Embryonic facial prominence (tissue), 1 donor: ENCODE measurements at regions not wholly inside any gene's neighbourhood (a gene's known extent, or its start where the extent isn't known, plus 50 kb on each side); places are given as distances from the start of the nearest gene placed in this dataset.

ENCODE experiments used
- DNase-seq: peaks from one replicate; pipeline ENCODE4 v3.0.0-alpha.2; 2016; ENCODE audit errors: extremely low spot score

DNA sequence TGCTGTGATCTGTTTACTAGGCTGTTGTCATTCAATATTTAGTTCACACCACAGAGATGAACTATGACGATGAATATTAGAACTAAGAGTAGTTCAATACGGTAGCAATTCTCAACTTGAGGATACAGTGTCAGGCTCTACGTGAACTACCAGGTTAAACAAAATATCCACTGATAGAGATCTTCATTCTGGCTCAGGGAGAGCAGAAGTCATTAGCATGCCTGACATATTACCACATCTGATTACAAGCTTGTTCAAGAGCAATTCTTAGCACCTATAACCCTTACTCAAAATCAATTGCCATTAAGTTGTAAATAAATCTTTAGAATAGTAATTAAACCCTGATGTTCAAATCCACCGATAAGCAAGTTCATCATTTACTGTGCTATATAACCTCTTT is 207.2 kb downstream of the CHRM3 start:
- no peak for DNase-seq

DNA sequence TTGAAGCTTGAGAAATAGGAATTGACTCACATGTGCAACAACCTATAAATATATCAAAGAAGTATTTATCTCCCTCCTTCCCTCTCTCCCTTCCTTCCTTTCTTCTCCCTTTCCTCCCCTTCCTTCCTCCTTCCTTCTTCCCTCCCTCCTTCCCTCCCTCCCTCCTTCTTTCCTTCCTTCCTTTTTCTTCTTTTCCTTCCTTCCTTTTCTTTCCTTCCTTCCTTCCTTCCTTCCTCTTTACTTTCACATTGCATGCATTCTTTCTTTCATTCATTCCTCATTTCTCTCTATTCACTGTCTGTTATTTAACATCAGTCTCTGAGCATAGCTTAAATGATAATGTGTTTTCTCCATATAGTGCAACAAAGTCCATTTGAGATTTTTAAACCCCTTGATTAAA is 214.2 kb downstream of the CHRM3 start:
- DNase-seq = no peak

DNA sequence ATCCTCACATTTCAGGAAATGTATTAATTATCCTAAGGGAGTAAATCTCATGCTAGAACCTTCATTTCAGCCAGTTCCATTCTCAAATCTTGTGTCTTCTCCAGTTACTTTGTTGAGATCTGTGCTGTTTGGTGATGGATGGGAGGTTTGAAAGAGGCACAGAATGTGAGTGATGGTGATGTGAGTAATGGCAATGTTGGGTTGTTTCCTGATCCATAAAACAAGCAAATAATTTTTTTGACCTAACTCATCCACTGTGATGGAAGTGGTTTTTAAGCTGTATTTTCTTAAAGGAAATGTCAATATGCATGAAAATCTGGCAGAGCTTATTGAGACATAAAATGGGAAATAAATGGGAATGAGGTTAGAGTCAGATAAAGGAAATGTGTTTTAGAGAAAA is 214.7 kb downstream of the CHRM3 start:
- DNase-seq = no peak

DNA sequence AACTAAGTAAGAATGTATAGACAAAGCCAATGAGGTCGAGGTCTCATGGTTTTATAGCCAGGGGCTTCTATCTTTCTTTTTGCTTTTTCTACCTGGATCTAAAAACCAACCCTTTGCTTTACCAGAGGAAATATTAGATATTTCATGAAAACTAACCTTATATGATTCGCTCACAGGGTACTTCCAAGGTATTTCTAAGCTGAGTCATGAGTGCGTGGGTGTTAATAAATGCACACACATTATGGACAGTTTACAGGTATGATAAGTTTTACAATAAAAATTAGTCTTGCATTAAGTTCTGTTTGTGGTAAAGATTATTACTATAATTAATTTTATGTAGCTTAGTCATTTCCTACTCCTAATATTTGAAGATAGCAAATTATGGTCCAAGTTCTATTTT is 217.2 kb downstream of the CHRM3 start:
- no peak for DNase-seq

DNA sequence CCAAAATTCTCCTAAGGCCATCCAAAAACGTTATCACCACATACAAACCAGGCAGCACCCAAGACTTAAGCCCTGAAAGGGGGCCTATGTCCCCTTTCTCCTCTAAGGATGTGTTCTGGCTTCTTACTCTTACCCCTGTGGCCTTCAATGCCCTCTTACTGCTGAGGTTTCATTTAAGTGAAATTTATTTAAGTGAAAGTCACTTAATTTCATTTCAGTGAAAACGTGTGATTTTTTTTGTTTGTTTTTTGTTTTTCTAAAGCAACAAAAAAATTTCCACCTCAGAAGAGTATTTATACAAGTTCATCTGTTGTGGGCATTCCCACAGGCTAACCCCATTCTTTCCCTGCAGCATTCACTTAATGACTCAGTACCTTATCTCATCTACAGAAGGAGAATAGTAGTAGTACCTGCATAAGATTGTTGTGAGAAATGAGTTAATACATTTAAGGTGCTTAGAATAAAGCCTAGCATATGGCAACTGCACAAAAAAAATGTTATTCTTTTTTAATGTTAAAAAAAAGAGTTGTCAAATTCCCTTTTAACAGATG is 220.6 kb downstream of the CHRM3 start:
- DNase-seq = no peak

DNA sequence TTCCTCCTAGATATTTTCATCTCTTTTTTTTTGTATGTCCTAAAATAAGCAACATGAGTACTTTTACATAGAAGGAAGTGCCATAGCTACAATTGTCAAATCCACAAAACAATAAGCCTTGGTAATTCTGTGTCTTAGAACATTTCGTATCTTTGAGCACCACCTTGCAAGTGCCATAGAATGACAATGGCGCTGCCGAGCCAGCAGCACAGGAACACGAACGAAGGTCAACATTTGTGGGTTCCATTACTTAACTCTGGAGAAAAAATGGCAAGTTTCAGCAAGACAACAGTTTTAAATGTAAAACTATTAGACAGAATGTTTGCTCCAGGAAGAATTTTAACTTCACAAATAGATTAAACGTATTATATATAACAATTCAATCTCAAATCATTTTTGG is 222.1 kb downstream of the CHRM3 start:
- DNase-seq = no peak

DNA sequence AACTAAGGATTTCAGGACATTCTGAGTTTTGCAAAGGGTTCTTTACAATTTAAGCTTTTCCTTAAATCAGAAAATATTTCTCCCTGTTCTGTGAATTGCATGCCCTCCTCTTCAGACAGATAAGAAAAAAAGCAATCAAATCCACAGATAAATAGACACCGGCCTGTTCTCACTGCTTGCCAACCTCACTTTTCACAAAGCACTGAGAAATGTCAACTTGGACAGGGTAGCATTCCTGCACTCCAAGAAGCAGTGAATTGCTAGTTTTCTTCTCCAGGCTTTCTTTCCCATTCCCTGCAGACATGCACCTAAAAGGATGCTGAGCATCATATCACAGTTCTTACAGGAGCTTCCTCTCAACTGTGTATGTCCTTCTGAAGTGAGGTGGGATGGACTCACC is 226.0 kb downstream of the CHRM3 start:
- DNase-seq = no peak

DNA sequence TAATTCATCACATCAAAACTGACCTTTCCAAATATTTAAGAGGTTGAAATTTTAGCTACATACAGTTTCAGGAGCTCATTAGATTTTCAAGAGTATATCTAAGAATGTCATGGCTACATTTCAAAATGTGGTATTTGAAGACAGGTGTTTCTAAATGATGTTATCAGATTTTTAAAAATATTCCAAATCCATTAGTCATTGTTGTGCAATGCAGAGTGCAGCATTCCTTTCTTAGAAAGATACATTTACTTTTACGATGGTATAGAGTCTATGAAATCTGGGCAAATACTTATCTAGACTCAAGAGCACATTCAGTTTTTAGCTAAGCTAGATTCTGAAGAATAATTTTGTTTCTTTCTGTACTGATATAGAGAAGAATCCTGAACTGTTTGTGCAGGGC is 230.3 kb downstream of the CHRM3 start:
- no peak for DNase-seq

DNA sequence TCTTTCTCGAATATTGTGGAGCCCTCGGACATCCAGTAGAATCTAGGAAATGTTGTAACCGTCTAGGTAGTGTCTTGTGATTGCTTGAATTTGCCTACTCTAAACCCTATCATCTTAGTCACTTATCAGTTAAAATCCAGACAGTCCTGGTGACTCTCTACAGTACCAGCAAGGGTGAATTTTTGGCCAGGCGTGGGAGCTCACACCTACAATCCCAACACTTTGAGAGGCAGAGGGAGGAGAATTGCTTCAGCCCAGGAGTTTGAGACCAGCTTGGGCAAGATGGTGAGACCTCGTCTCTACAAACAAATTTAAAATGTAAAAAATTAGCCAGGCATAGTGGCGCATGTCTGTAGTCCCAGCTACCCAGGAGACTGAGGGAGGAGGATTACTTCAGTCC is 230.9 kb downstream of the CHRM3 start:
- DNase-seq = no peak

DNA sequence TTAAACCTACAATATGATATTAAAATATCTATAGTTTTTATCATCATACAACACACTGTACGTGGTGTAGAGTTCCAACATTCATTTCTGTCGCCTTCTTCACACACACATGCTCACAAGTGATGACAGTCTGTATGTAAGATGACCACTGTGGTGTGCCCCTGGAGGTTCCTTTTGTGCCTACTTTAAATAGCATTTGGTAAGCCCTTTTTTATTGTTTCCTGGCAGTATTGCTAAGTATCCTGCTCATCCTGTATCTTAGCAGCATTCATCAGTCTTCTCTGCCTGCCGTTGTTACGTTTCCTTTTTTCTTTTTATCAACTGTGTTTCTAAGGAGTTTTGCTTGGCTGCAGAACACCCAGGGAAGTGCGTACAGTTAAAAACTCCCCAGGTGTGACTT is 231.4 kb downstream of the CHRM3 start:
- no peak for DNase-seq

DNA sequence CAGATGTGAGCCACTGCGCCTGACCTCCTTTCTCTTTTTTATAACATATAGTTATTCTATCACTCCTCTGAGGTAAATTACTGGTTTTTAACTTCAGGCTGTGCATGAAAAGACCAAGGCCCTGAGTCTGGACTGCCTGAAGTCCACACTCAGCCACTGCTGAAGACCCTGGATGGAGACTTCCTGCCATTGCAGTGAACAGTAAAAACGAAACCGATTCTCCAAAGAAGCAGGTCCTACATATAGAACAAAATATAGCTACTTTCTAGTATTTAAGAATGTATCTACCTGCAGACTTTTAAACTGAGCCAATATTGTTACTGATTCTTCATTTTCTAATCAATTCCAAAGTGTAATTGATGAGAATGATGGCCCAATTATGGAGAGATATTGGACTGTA is 232.8 kb downstream of the CHRM3 start:
- no peak for DNase-seq

DNA sequence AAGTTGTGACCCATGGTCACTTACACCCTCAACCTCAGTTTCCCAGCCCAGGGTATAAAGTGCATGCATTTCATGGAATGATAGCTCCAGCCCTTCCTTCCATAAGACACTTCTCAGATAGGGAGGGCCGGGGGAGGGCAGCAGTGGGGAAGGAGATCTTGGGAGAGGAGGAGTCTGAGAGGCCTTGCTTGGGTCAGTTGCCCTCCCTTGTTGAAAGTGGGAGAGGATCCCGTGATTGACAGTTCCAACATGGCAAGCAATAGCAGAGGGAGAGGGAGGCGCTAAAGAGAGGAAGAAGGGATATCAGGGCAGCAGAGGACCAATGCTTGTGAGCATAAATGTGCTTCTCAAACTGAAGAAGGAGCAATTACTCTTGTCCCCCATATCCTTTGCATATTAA is 244.4 kb downstream of the CHRM3 start:
- no peak for DNase-seq

DNA sequence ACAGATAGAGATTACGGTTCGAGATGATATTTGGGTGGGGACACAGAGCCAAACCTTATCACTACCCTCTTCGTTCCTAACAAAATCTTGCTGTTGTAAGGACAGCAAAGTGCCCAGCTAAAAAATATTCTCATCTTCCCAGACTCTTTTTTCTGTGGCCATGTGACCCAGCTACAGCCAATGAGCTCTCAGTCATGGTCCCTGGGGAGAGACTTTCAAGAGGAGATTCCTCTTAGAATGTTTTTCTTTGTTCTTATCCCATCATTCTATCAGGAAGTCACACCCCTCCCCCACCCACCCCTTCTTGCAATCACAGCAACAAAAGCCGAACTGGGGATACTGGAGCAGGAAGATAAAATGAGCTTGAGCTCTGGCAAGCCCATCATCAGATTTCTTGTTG is 247.1 kb downstream of the CHRM3 start:
- DNase-seq = no peak

DNA sequence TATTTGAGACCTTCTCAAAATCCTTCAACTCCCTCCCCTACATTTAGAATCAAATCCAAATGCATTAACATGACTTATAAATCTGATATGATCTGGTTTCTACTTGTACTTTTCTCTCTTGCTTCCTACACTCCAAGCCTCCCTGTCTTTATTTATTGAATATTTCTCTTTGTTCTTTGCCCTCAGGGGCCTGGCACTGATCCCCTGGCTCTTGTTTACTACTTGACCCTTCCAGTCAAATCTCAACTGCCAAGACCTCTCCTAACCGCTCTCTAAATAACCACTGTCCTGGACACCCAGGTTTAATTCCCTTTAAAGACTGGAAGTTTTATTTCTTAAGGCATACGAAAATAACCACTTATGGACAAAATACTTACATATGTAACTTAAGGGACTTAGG is 248.9 kb downstream of the CHRM3 start:
- DNase-seq = no peak

DNA sequence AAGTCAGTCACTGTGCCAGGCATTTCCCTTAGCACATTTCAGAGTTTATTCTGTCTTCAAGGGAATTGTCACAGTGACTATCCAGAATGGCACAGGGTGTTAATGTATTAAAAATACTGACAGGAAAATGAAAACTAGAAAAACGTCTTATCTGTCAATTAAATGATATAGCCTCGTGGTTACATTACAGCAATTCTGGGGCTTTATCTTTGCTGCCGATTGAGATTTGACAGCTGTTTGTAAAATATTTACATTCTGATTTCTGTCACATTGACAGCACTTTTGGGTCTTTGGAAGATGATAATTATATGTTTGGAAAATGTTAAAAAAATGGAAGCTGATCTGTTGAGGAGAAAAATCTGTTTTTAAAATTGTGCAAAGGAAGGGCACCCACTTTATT is 250.0 kb downstream of the CHRM3 start:
- no peak for DNase-seq

DNA sequence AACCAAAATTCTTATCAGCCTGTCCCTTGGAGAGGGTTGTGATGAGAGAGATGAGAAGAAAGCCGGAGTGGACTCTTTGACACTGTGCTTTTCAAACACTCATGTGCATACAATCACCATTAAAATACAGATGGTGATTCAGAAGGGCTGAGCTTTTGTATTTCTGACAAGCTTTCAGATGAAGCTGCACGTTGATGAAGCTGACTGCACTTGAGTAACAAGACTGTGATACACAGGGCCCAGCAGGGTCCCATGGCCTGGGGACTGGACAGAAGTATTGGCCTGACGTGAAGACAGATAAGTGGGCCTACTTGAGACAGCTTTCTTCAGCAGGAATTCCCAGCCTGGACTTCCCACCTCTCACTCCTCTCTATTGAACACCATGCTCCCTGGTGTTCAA is 258.2 kb downstream of the CHRM3 start:
- no peak for DNase-seq

DNA sequence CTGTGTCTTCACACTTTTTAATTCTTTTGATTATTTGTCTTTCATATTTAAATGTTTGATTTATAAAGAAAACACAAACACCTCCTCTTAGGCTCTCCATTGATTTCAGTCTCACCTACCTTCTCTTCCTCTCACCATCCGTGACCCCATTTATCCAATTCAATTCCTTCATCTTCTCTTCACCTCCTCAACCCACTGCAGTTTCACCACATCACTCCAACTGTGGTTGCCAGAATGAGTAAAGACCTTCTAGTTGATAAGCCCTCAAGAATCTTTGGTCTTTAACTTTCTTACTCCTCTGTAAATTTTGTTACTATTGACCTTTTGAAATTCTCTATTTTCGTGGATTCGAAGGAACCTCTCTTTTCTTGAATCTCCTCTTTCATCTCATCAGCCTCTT is 260.7 kb downstream of the CHRM3 start:
- DNase-seq = no peak

DNA sequence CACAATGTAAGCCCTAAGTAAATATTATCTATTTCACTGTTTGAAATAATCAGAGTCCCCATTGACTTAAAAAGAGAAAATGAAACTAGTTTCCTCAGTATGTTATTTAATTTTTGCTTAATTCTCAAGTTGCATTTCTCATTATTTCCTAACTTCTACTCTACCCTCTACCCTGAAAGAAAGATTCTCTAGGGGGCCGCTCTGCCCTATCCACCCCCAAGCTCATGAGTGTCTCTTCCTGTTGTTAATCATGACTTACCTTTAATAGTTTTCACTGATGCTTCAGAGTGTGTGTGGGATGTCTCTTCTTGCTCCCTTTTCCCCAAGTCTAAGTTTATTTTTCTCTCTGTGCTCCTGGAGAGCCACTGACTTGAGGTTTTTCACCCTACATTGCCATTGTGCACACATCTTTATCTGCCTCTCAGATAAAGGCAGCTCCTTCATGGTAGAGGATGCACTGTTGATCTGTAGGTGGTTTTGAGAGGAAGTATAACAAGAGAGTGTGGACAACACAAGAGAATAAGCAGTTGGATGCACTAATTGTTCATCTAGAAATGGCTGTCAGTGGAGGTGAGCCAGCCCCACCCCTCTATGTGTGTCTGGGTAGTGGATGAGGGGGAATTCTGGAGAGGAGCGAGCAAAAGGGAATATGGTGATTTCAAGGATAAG is 261.7 kb downstream of the CHRM3 start:
- DNase-seq = no peak

DNA sequence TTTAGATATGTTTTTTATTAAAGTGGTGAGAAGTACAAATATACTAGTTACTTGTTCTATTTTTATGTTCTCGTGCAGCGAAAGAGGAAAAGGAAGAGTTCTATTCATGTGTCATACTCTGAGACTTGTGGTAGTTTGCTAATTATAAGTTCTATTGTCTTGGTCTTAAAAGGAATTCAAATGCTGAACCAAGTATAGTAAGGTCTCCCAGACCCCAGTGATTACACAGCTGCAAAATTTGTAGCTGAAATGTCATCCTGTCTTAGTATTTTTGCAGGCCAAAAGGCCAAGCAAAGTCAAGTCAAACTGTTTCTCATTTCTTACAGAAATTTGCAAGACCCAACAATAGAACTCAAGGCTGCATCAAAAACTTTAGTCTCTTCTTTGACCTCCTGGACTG is 268.7 kb downstream of the CHRM3 start:
- no peak for DNase-seq

DNA sequence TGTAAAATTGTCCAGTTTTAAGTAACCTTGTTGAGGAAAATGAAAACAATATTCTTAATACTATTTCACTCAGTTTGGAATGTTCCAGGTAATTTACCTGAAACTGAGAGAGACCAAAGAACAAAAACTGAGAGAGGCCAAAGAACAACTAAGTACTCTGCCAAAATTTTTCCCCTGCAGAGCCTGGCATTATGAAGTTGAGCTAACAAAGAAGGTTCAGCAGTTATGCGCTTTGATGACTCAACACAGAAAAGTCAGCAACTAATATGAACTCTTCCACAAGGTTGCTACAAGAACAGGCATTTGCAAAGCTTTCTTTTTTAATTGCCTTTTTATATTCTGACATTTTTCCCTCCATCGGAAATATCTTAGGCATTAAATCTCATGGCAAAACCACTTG is 270.9 kb downstream of the CHRM3 start:
- no peak for DNase-seq

DNA sequence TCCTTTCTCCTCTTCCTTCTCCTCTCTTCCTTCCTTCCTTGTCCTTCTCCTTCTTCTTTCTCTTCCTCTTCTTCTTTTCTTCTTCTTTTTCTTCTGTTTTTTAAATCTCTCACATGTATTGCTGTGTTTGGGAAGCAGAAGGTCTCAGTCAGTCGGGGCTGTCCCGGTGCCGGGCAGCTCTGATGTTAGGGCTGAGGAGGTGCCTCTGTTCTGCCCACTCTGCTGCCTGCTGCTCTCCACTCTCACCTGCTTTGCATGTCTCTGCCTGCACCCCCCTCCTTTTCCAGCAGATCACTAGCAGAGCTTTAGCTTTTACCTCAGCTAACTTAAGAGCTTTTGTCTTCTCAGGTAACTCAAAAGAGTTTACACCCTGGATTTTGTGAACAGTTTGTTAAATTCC is 276.6 kb downstream of the CHRM3 start:
- no peak for DNase-seq

DNA sequence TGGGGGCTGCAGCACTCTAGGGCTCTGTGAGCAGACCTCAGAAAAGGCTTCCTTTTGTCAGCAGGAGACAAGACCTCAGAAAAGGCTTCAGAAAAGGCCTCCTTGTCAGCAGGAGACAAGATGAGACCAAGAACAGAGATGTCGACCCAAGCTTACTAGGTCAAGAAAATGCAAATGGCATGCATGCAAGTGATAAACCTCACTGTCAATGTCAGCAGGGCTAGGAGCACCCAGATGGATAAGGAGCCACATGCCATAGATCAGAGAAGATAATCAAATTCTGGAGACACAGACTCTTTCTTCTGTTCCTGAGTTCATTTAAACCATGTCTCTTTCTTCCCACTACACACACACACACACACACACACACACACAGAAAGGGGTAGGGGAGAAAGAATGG is 285.9 kb downstream of the CHRM3 start:
- DNase-seq = no peak

DNA sequence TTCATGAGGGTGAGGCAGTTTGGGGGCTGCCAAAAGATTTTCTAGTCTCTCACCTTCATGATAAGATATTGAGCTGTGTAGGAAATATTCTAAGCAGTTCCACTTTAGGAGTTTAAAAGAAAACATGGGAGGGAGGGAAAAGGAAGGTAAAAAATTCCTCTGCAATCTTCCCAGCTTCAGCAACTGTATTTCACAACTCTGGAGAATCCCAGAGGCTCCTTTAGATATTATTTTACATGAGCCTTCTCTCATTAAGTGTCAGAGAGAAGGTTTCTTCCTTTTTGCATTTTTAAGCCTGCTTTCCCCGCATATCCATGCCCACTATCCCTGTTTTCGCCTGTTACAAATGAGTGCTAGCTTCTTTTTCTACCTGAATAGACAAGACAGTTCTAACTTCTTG is 289.4 kb downstream of the CHRM3 start:
- DNase-seq = no peak

DNA sequence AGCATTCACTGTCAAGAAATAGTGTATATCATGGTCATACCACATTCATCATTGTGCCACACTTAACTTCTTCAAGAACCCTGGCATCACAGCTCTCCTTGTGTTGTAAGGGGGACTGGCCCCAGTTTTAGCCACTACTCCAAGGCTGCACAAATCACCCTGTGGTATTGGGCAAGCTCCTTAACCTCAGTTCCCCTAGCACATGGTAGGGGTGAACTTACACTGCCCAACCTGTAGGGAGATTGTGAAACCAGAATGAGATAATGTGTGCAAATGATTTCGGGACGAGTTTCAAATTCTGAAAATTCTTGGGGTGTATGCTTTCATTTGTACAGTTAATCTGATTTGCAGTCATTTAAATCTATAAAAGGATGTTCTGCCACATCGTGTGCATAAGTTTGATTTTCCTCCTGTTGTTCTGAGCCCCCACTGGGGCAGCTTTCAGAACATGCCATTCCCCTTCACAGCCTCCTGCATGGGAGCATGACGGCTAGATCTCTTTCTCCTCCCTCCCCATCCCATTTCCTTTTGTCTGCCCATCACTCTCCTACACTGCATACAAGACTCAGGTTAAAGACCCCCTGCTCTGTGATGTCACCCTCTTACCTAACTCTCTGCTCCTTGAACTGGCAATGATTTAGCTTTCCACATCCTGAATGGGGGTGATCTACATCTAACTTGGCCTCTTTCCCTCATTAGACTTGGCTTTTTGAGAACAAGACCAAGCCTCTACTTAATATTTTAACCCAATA is 290.3 kb downstream of the CHRM3 start:
- DNase-seq = no peak
